Gastrocnemius medialis (tissue), 4 donors: ENCODE measurements at regions not wholly inside any gene's neighbourhood (a gene's known extent, or its start where the extent isn't known, plus 50 kb on each side); places are given as distances from the start of the nearest gene placed in this dataset.

Experiments used
- CTCF ChIP-seq, 5 experiments: fragments of 450-650 bp in 3 of 5; fragments of 200-600 bp in 2 of 5; sonication (generic) in 2 of 5; IDR thresholded peaks in 4 of 5; conservative IDR thresholded peaks in 1 of 5; 1 replicate in 4 of 5; 2 replicates in 1 of 5; pipeline ENCODE4 v1.5.1; 2016 to 2019; ENCODE audit warnings: antibody characterized with exemption in 5 of 5, mild to moderate bottlenecking in 3 of 5, moderate library complexity in 3 of 5
- POLR2A ChIP-seq, 2 donors: fragments of 450-650 bp; IDR thresholded peaks; one replicate each; pipeline ENCODE4 v1.6.1; 2017; ENCODE audit warnings: antibody characterized with exemption in 2 of 2, mild to moderate bottlenecking in 2 of 2, moderate library complexity in 2 of 2

DNA sequence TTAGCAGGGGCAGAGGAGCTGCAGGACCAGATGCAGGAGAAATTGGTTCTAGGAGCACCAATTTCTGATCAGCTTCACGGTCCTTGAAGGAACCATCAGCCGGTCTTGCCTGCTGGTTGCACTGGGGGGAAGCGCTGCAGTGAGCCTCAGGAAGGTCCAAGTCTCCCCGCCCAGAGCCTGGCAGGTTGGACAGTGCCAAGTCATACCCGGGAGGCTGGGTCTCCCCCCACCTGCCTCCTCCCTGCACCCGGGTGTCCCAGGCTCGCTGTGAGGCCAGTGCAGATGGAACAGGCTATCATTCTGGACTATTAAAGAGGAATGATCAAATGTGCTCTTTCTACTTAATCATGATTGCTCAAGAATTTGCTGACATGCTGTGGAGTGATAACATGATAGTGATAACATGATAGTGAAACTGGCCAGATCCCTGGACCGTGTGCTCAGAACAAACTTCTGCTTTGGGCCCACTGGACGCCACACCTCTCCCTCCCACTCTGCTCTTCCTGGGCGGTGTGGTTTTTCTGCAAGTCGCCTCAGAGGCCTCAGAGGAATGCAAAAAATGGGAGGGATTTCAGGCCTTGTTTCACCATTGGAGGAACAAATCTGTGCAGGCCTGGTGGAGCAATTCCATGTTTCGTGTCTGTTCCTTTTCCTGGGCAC, 236.0 kb downstream of the IRF8 start:
- TF ChIP-seq POLR2A (IDR thresholded peaks at IDR 0.05) (no peak), CTCF (IDR thresholded peaks at IDR 0.05 in 4 of 5, conservative IDR thresholded peaks at IDR 0.05 in 1 of 5) (no peak)
